Tibial nerve (tissue), 3 donors: ENCODE measurements at regions not wholly inside any gene's neighbourhood (a gene's known extent, or its start where the extent isn't known, plus 50 kb on each side); places are given as distances from the start of the nearest gene placed in this dataset.

ENCODE experiments used
- CTCF ChIP-seq, 5 experiments: fragments of 200-600 bp in 3 of 5; fragments of 450-650 bp in 2 of 5; sonication (generic) in 3 of 5; IDR thresholded peaks; one replicate each; pipeline ENCODE4 v1.5.1; 2016 to 2019; ENCODE audit warnings: antibody characterized with exemption in 5 of 5, mild to moderate bottlenecking in 3 of 5, moderate library complexity in 2 of 5
- POLR2A ChIP-seq, 2 donors: fragments of 450-650 bp; IDR thresholded peaks; one replicate each; pipeline ENCODE4 v1.6.1; 2017; ENCODE audit warnings: antibody characterized with exemption in 2 of 2, mild to moderate bottlenecking in 2 of 2, moderate library complexity in 2 of 2

DNA sequence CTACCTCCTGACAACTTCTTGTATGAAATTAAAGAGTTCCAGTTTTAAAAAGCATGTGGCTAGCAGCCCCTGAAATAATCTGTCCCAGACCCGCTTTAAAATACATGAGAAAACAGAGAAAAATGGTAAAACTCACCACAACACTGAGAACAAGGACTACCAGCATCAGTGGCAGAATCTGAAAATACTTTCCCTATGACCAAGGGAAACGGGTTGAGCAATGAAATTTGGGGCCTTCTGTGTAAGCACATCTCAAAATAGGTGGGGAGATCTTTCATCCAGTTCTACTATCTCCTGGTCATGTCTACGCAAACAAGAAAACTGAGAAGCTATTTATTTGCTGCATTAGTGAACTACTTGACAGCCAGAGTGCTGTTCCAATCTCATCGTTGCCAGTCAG is 172.3 kb downstream of the LNPK start:
- TF ChIP-seq CTCF (IDR thresholded peaks at IDR 0.05), result no peak
- TF ChIP-seq POLR2A (IDR thresholded peaks at IDR 0.05), result no peak
